ENCODE measurements at regions not wholly inside any gene's neighbourhood (a gene's known extent, or its start where the extent isn't known, plus 50 kb on each side); places are given as distances from the start of the nearest gene placed in this dataset.

- TF ChIP-seq CTCF (IDR thresholded peaks at IDR 0.05; ENCODE audit: low read length), result no peak
- TF ChIP-seq EZH2 (optimal IDR thresholded peaks at IDR 0.05; ENCODE audit: low read depth, low read length), result no peak
- TF ChIP-seq EZH2phosphoT487 (IDR thresholded peaks at IDR 0.05; ENCODE audit: low read length), result no peak
These were observed 479.0 kb upstream of the SYT1 start for GRCh38 chr12:78385541-78385940.
